CD4-positive, alpha-beta T cell (primary cell): ENCODE measurements at regions not wholly inside any gene's neighbourhood (a gene's known extent, or its start where the extent isn't known, plus 50 kb on each side); places are given as distances from the start of the nearest gene placed in this dataset.

Experiments
- ATAC-seq: fragments of 200-7000 bp; cut with Tn5 transposase; one replicate; pipeline ENCODE4 v1.10.0; 2022; ENCODE audit warnings: mild to moderate bottlenecking; ENCODE audit not compliant: poor library complexity
- CTCF ChIA-PET: fragments of 350-600 bp; sonication (Branson Sonifier 250); formaldehyde crosslinking; loops from one replicate; lab custom pipeline; 2021; ENCODE audit warnings: antibody characterized with exemption, inconsistent platforms; lab: Charles Lee
- POLR2A ChIA-PET: fragments of 350-600 bp; sonication (Branson Sonifier 250); formaldehyde crosslinking; loops from one replicate; lab custom pipeline; 2021; ENCODE audit warnings: antibody characterized with exemption, inconsistent platforms; lab: Charles Lee
- DNase-seq, 14 experiments: peaks; one replicate each; pipeline ENCODE4 v3.0.0-alpha.2; 2013 to 2020; ENCODE audit warnings: mixed read lengths in 2 of 14
- H3K27ac ChIP-seq, 2 donors: one replicate each; pipeline versions ENCODE4 v1.5.1 to v1.7.0; 2013; ENCODE audit warnings: low read length in 2 of 2, low read depth in 1 of 2, mild to moderate bottlenecking in 1 of 2
- H3K27me3 ChIP-seq, 2 experiments: 1 replicate in 1 of 2; 2 replicates in 1 of 2; pipeline versions ENCODE4 v1.6.1 to v1.7.0; 2013; ENCODE audit warnings: low read length in 2 of 2, control low read depth in 1 of 2, mild to moderate bottlenecking in 1 of 2, moderate library complexity in 1 of 2; ENCODE audit not compliant: insufficient read depth in 2 of 2, control insufficient read depth in 1 of 2
- H3K36me3 ChIP-seq: one replicate; pipeline ENCODE4 v1.6.1; 2013; ENCODE audit warnings: low read length, control low read depth; ENCODE audit not compliant: insufficient read depth
- H3K4me1 ChIP-seq: one replicate; pipeline ENCODE4 v1.6.1; 2013; ENCODE audit warnings: low read length, control low read depth; ENCODE audit not compliant: insufficient read depth
- H3K4me3 ChIP-seq: one replicate; pipeline ENCODE4 v1.5.1; 2013; ENCODE audit warnings: mild to moderate bottlenecking, low read length, moderate library complexity
- H3K9me3 ChIP-seq, 2 experiments: 1 replicate in 1 of 2; 2 replicates in 1 of 2; pipeline versions ENCODE4 v1.6.1 to v1.7.0; 2013; ENCODE audit warnings: low read length in 2 of 2, mild to moderate bottlenecking in 2 of 2, control low read depth in 1 of 2, moderate library complexity in 1 of 2; ENCODE audit not compliant: control insufficient read depth in 1 of 2, insufficient read depth in 1 of 2
- H3K27ac Mint-ChIP-seq: one replicate; pipeline ENCODE4 v1.8.0; 2020; ENCODE audit warnings: mixed read lengths
- H3K27me3 Mint-ChIP-seq: one replicate; pipeline ENCODE4 v1.8.0; 2021; ENCODE audit warnings: mixed read lengths
- H3K36me3 Mint-ChIP-seq: one replicate; pipeline ENCODE4 v1.8.0; 2021; ENCODE audit warnings: low read depth, mixed read lengths
- H3K4me1 Mint-ChIP-seq: one replicate; pipeline ENCODE4 v1.8.0; 2021; ENCODE audit warnings: low read depth, mixed read lengths
- H3K4me3 Mint-ChIP-seq: one replicate; pipeline ENCODE4 v1.8.0; 2020; ENCODE audit warnings: mild to moderate bottlenecking, mixed read lengths
- H3K9me3 Mint-ChIP-seq: one replicate; pipeline ENCODE4 v1.8.0; 2020; ENCODE audit warnings: mixed read lengths
- intact Hi-C, 2 experiments: fragments of 100-400 bp; cut with DNase I in 1 of 2; cut with micrococcal nuclease in 1 of 2; formaldehyde crosslinking; loops; one replicate each; pipeline versions ENCODE4 v1.15.1 to v1.9.0; 2023 to 2025; cut with DNase I, micrococcal nuclease
- TF ChIP-seq, protein P1 (sequence below): fragments of 200-600 bp; IDR thresholded peaks from one replicate; pipeline ENCODE4 v1.8.0; 2022; ENCODE audit warnings: antibody characterized with exemption, mild to moderate bottlenecking

DNA sequence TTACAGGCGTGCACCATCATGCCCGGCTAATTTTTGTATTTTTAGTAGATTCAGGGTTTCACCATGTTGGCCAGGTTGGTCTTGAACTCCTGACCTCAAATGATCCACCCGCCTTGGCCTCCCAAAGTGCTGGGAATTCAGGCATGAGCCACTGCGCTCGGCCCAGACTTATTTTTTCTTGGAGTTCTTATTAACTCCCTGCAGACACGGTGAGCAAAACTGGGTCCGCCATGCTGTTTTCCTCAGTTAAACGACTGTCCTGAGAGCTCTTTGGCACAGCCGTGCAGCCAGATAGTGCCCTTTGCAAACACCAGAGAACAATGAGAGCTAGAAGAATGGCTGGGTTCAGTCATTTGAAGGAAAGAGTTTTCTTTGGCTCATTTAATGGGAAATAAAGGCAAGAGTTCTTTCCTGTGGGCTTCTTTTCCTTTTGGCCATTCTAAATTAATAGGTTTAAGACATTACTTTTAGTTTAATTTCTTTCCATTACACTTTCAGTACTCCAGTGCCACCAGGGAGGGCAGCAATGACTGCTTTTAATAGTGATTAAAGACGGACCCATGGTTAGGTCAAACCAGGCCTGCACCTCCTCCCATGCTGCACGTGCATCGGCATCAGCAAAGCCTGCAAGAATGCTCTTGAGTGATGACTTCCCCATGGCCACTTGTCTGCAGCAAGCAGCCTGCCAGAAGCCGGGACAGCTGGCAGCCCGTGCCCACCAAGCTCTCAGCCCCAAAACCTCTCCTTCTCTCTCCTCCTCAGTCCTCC, 60.7 kb downstream of the VCPKMT start:
- Mint-ChIP-seq H3K36me3 (peaks cover 6% of the 10 kb centered on the region), H3K9me3 (no peaks in the 10 kb centered on the region), H3K4me1 (peaks cover 25% of the 10 kb centered on the region), H3K27ac (no peak overlapping the region), H3K27me3 (no peaks in the 10 kb centered on the region), H3K4me3 (no peak overlapping the region)
- ChIA-PET POLR2A (interaction anchor here (0.6 to 1.4 kb wide), 3 partner anchors 11 to 49 kb away, joined by 3 to 6 read pairs (median 3); no protein-coding TSS in a partner anchor), CTCF (interaction anchor here (0.6 to 1.2 kb wide), 2 partner anchors 10 to 57 kb away, joined by 3 read pairs; no protein-coding TSS in a partner anchor)
- Histone ChIP-seq H3K4me1 (peaks cover 20% of the 10 kb centered on the region), H3K27me3 (no peaks in the 10 kb centered on the region), H3K4me3 (no peak overlapping the region), H3K9me3 (no peaks in the 10 kb centered on the region), H3K36me3 (no peaks in the 10 kb centered on the region), H3K27ac (no peak overlapping the region)
- TF ChIP-seq, protein P1, sequence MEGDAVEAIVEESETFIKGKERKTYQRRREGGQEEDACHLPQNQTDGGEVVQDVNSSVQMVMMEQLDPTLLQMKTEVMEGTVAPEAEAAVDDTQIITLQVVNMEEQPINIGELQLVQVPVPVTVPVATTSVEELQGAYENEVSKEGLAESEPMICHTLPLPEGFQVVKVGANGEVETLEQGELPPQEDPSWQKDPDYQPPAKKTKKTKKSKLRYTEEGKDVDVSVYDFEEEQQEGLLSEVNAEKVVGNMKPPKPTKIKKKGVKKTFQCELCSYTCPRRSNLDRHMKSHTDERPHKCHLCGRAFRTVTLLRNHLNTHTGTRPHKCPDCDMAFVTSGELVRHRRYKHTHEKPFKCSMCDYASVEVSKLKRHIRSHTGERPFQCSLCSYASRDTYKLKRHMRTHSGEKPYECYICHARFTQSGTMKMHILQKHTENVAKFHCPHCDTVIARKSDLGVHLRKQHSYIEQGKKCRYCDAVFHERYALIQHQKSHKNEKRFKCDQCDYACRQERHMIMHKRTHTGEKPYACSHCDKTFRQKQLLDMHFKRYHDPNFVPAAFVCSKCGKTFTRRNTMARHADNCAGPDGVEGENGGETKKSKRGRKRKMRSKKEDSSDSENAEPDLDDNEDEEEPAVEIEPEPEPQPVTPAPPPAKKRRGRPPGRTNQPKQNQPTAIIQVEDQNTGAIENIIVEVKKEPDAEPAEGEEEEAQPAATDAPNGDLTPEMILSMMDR, result no peak
- intact Hi-C loops, result no loop called here
- ATAC-seq (no peak), DNase-seq (peak in 2 of 14 experiments; percentile 49 to 52)

DNA sequence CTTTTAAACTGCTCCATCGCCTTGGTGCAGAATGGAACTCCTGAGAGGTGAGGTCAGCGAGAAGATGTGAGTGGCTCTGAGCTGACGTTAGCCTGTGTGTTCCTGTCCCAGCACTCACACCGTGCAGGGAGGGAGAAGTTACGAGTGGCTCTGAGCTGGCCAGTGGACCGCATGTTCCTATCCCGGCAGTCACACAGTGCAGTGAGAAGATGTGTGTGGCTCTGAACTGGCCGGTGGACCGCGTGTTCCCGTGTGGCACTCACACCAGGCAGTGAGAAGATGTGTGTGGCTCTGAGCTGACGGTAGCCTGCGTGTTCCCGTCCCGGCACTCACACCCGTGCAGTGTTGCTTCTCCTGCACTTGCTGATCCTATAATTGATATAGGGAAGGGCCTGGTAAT, 59.9 kb downstream of the VCPKMT start:
- H3K4me1 Mint-ChIP-seq, result peaks cover 33% of the 10 kb centered on the region
- intact Hi-C loops, result no loop called here
- H3K4me3 Mint-ChIP-seq, result no peak overlapping the region
- no peak for ATAC-seq
- H3K4me1 ChIP-seq, result peaks cover 28% of the 10 kb centered on the region
- no peak overlapping the region for H3K4me3 ChIP-seq
- H3K27ac Mint-ChIP-seq, result no peak overlapping the region
- H3K27me3 Mint-ChIP-seq, result no peaks in the 10 kb centered on the region
- ChIA-PET POLR2A (interaction anchor here (0.6 to 1.4 kb wide), 4 partner anchors 11 to 48 kb away, joined by 3 to 6 read pairs (median 3); no protein-coding TSS in a partner anchor), CTCF (interaction anchor here (0.6 kb wide), 1 partner anchor 56 kb away, joined by 3 read pairs; no protein-coding TSS in a partner anchor)
- peaks cover 5% of the 10 kb centered on the region for H3K36me3 Mint-ChIP-seq
- DNase-seq, result no peak
- no peaks in the 10 kb centered on the region for H3K36me3 ChIP-seq
- H3K9me3 ChIP-seq, result no peaks in the 10 kb centered on the region
- no peaks in the 10 kb centered on the region for H3K27me3 ChIP-seq
- no peaks in the 10 kb centered on the region for H3K9me3 Mint-ChIP-seq
- TF ChIP-seq, protein P1, result no peak
- H3K27ac ChIP-seq, result no peak overlapping the region

DNA sequence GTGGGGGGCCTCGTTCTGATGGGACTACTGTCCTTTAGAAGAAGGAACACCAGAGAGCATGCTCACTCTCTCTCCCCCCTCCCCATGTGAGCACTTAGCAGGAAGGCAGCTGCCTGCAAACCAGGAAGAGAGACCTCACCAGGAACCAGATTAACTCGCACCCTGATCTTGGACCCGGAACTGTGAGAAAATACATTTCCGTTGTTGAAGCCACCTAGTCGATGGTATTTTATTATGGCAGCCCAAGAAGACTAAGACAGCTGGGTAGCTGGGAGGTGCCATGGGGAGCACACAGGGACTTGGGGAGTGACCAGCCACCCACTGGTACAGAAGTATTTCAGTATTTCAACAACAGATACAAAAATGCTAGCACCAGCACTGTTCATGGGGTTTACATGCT, 59.0 kb downstream of the VCPKMT start:
- H3K9me3 Mint-ChIP-seq, result no peaks in the 10 kb centered on the region
- H3K27me3 ChIP-seq, result no peaks in the 10 kb centered on the region
- peak overlapping the region; percentile 21 for H3K27ac Mint-ChIP-seq
- H3K4me1 Mint-ChIP-seq, result peaks cover 39% of the 10 kb centered on the region
- CTCF ChIA-PET, result no interaction called here
- peaks cover 37% of the 10 kb centered on the region for H3K4me1 ChIP-seq
- no peaks in the 10 kb centered on the region for H3K36me3 ChIP-seq
- no peak for DNase-seq
- no peak overlapping the region for H3K27ac ChIP-seq
- no peak overlapping the region for H3K4me3 ChIP-seq
- H3K4me3 Mint-ChIP-seq, result no peak overlapping the region
- no peak for ATAC-seq
- H3K27me3 Mint-ChIP-seq, result no peaks in the 10 kb centered on the region
- no peaks in the 10 kb centered on the region for H3K36me3 Mint-ChIP-seq
- intact Hi-C loops, result no loop called here
- no peaks in the 10 kb centered on the region for H3K9me3 ChIP-seq
- POLR2A ChIA-PET, result interaction anchor here (1.3 to 1.4 kb wide), 2 partner anchors 26 to 47 kb away, joined by 3 read pairs; no protein-coding TSS in a partner anchor
- TF ChIP-seq, protein P1, result no peak
